AG20443 (cell line): ENCODE measurements at regions not wholly inside any gene's neighbourhood (a gene's known extent, or its start where the extent isn't known, plus 50 kb on each side); places are given as distances from the start of the nearest gene placed in this dataset.
A peak's percentile ranks its signal among the peaks of the same experiment; 100 is the strongest.
"Not testable (repeated sequence)": the region's sequence is repeated elsewhere in the genome, so short reads cannot be mapped to it uniquely, and the experiment has no call there.

Experiments
- DNase-seq: peaks from one replicate; pipeline ENCODE4 v3.0.0; 2012; ENCODE audit warnings: low spot score, mixed read lengths

GRCh38 chr7:67619175-67619574, 622.5 kb downstream of the TYW1 start:
- peak; percentile 26 for DNase-seq

- no peak for DNase-seq
Measured at GRCh38 chr7:67620216-67620933, 623.7 kb downstream of the TYW1 start.

GRCh38 chr7:67621704-67622103, 625.1 kb downstream of the TYW1 start:
- DNase-seq, result no peak

- DNase-seq, result peak; percentile 83
Measured at GRCh38 chr7:67625257-67625737, 628.7 kb downstream of the TYW1 start.

GRCh38 chr7:67631476-67631875, 634.8 kb downstream of the TYW1 start:
- no peak for DNase-seq

GRCh38 chr7:67635271-67635670, 638.6 kb downstream of the TYW1 start:
- DNase-seq, result no peak

GRCh38 chr7:67636348-67637022, 639.9 kb downstream of the TYW1 start:
- no peak for DNase-seq

- DNase-seq, result no peak
Measured at GRCh38 chr7:67637023-67637358, 640.4 kb downstream of the TYW1 start.

GRCh38 chr7:67642542-67642941, 645.9 kb downstream of the TYW1 start:
- DNase-seq, result not testable (repeated sequence)

- no peak for DNase-seq
Measured at GRCh38 chr7:67644151-67644550, 647.5 kb downstream of the TYW1 start.

GRCh38 chr7:67652937-67653336, 656.3 kb downstream of the TYW1 start:
- no peak for DNase-seq

GRCh38 chr7:67653856-67654454, 657.3 kb downstream of the TYW1 start:
- DNase-seq, result no peak

- no peak for DNase-seq
Measured at GRCh38 chr7:67654642-67655041, 658.0 kb downstream of the TYW1 start.

GRCh38 chr7:67655168-67655567, 658.5 kb downstream of the TYW1 start:
- DNase-seq, result no peak

- no peak for DNase-seq
Measured at GRCh38 chr7:67659091-67659490, 662.5 kb downstream of the TYW1 start.

- no peak for DNase-seq
Measured at GRCh38 chr7:67662804-67663203, 666.2 kb downstream of the TYW1 start.

- no peak for DNase-seq
Measured at GRCh38 chr7:67663644-67664043, 667.0 kb downstream of the TYW1 start.

- not testable (repeated sequence) for DNase-seq
Measured at GRCh38 chr7:67666359-67666758, 669.7 kb downstream of the TYW1 start.

GRCh38 chr7:67671006-67671548, 674.4 kb downstream of the TYW1 start:
- no peak for DNase-seq

- no peak for DNase-seq
Measured at GRCh38 chr7:67673861-67674260, 677.2 kb downstream of the TYW1 start.

- not testable (repeated sequence) for DNase-seq
Measured at GRCh38 chr7:67674862-67675261, 678.2 kb downstream of the TYW1 start.

GRCh38 chr7:67675971-67676370, 679.3 kb downstream of the TYW1 start:
- no peak for DNase-seq

GRCh38 chr7:67678419-67678818, 681.8 kb downstream of the TYW1 start:
- DNase-seq, result no peak
